Activated naive CD8-positive, alpha-beta T cell treated with anti-CD3 and anti-CD28 coated beads for 36 hours (primary cell): ENCODE measurements at regions not wholly inside any gene's neighbourhood (a gene's known extent, or its start where the extent isn't known, plus 50 kb on each side); places are given as distances from the start of the nearest gene placed in this dataset.
"Not testable (repeated sequence)": the region's sequence is repeated elsewhere in the genome, so short reads cannot be mapped to it uniquely, and the experiment has no call there.

Experiments used
- DNase-seq: peaks from one replicate; pipeline ENCODE4 v3.0.0; 2021
- H3K27ac Mint-ChIP-seq: one replicate; pipeline ENCODE4 v1.8.0; 2022; ENCODE audit warnings: mild to moderate bottlenecking, moderate library complexity, mixed read lengths
- H3K27me3 Mint-ChIP-seq: one replicate; pipeline ENCODE4 v1.8.0; 2022; ENCODE audit warnings: mild to moderate bottlenecking, mixed read lengths
- H3K36me3 Mint-ChIP-seq: one replicate; pipeline ENCODE4 v1.8.0; 2021; ENCODE audit warnings: mild to moderate bottlenecking, mixed read lengths
- H3K4me1 Mint-ChIP-seq: one replicate; pipeline ENCODE4 v1.8.0; 2021; ENCODE audit warnings: mixed read lengths
- H3K4me3 Mint-ChIP-seq: one replicate; pipeline ENCODE4 v1.8.0; 2022; ENCODE audit warnings: mild to moderate bottlenecking, moderate library complexity, mixed read lengths
- H3K9me3 Mint-ChIP-seq: one replicate; pipeline ENCODE4 v1.8.0; 2022; ENCODE audit warnings: mixed read lengths

DNA sequence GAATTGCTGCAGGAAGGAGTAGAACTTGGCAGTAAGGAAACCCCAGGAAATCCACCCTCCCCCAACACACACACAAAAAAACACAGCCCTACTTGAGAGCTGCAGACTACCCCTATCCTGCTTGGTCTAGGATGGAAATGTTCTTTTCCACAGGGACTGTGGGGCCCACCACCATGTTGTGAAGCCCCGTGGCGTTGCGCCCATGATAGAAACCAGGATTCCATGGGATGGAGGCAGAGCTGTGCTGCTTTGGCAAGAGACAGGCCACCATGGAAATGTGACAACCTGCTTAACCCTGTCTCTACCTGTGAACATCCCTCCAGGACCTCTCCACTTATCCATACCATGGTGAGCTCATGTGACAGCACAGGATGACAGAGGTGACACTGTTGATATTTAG lies 121.1 kb upstream of the NGF start:
- Mint-ChIP-seq H3K4me1 (no peaks in the 10 kb centered on the region), H3K27me3 (no peaks in the 10 kb centered on the region), H3K27ac (no peak overlapping the region), H3K36me3 (no peaks in the 10 kb centered on the region), H3K9me3 (no peaks in the 10 kb centered on the region), H3K4me3 (no peak overlapping the region)
- no peak for DNase-seq

DNA sequence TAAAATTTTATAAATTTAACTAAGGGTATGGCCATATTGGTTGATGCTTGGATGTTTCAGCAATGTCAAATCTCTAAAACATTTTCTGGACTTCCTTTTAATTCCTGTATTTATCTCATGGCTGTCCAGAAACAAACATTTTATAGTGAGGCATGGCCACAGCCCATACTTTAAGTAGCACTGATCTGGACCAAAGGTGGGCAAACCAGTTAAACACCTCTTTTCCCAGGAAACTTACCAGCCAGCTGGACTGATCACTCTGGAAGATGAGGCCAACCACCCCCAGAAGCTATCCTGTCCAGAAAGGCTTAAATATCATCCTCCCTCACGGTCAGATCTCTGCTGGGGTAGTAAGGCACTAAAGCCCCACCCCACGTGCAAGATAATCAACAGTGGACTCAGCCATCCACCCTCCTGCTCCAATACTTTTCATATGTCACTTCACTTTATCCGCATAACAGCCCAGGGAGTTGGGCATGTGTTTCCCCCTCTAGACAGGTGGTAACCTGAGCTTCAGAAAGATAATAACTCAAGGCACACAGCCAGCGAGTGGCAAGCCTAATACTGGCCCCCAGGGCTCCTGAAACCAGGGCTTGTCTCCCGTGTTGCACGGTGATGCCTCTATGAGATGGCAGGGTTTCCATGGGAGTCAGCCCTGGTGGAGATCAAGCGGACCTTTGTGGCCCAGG lies 120.5 kb upstream of the NGF start:
- no peaks in the 10 kb centered on the region for H3K27me3 Mint-ChIP-seq
- H3K4me3 Mint-ChIP-seq = no peak overlapping the region
- no peaks in the 10 kb centered on the region for H3K4me1 Mint-ChIP-seq
- no peak for DNase-seq
- no peaks in the 10 kb centered on the region for H3K9me3 Mint-ChIP-seq
- no peak overlapping the region for H3K27ac Mint-ChIP-seq
- no peaks in the 10 kb centered on the region for H3K36me3 Mint-ChIP-seq

DNA sequence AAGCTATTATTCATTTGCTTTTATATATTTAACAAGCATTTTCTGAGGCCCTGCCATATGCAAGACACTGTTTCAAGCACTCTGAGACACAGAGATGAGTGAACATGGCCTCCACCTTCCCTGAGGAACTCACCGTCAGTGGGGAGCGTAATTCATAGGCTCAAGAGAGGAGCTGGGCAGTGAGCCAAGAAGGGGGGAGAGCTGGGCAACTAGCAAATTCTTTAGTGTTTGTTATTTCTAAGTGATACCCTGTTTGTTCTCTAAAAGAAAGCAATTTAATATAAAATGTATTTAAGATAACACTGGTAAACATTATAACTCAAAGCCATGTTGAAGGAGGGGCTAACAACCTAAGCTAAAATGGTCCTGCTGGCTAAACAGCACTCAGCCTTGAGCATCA lies 119.2 kb upstream of the NGF start:
- H3K36me3 Mint-ChIP-seq = no peaks in the 10 kb centered on the region
- no peaks in the 10 kb centered on the region for H3K9me3 Mint-ChIP-seq
- H3K27ac Mint-ChIP-seq = no peak overlapping the region
- no peak for DNase-seq
- no peaks in the 10 kb centered on the region for H3K4me1 Mint-ChIP-seq
- no peaks in the 10 kb centered on the region for H3K27me3 Mint-ChIP-seq
- H3K4me3 Mint-ChIP-seq = no peak overlapping the region

DNA sequence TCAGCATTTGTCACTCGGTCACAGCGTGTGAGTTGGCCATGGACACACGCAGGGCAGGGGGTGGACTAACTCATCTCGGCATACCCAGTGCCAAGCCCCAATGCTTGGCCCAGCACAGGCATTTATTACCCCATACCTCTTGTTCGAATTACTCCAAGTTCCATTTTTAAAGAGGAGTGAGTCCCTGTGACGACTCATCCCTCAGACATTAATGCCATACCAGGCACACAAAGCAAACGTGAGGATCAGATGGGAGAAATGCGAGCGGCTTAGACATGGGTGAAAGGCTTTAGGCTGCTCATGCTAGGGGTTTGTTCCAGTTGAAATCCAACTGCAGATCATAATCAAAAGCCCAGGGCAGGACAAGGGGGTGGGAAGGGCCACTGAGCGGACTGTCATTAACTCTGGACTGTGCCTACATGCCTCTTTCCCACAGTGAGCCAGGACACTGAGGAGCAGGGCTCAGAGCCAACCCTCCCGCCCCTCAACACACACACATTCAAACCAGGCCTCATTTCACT lies 118.5 kb upstream of the NGF start:
- no peak overlapping the region for H3K27ac Mint-ChIP-seq
- H3K9me3 Mint-ChIP-seq = no peaks in the 10 kb centered on the region
- no peaks in the 10 kb centered on the region for H3K27me3 Mint-ChIP-seq
- no peak overlapping the region for H3K4me3 Mint-ChIP-seq
- no peaks in the 10 kb centered on the region for H3K36me3 Mint-ChIP-seq
- no peaks in the 10 kb centered on the region for H3K4me1 Mint-ChIP-seq
- no peak for DNase-seq

DNA sequence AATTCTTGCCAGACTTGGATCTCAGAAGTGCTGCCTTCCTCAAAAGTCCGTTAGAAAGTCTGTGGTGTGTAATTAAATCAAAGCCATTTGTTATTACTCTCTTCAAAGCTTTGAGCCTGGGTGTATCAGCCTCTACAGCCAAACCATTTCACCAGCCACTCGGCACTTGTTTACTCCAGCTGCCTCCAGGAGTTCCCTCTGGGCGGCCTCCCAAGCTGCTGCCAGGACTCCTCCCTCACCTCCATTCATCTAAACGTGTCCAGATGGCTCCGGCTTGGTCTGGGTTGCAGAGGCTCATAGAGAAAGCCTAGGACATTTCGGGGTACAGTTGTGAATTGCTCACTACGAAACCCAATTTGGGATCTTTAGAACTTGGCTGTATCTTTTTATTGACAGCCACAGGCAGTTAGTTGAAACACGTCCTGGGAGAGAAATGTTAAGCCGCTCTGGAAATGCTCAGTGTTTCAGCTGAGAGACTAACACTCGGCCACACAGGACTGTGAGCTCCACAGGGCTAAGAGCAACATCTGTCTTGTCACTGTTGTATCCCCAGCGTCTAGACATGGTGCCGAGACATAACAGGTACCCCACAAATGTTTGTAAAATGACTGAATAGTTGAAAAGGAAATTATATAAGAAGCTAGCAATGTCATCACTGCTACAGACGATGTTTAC lies 116.9 kb upstream of the NGF start:
- Mint-ChIP-seq H3K27ac (no peak overlapping the region), H3K4me3 (no peak overlapping the region), H3K36me3 (no peaks in the 10 kb centered on the region), H3K4me1 (no peaks in the 10 kb centered on the region), H3K27me3 (no peaks in the 10 kb centered on the region), H3K9me3 (no peaks in the 10 kb centered on the region)
- no peak for DNase-seq

DNA sequence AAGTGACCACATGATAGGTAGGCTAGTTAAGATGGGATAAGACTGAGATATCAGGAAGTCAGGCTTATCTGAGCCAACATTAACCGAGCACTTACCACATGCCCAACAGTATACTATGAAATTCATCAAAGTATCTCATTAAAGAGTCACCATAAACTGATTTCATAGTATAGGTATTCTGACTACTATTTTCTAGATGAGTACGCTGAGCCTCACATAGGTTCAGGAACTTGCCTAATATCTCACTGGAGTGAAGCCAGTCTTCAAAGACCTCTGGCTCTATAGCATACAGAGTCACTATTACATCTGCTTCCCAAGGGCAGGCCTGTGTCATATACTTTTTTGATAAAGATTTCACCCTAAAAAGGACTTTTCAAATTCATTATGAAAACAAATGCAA lies 115.6 kb upstream of the NGF start:
- no peaks in the 10 kb centered on the region for H3K27me3 Mint-ChIP-seq
- DNase-seq = no peak
- H3K4me3 Mint-ChIP-seq = no peak overlapping the region
- no peaks in the 10 kb centered on the region for H3K9me3 Mint-ChIP-seq
- H3K4me1 Mint-ChIP-seq = no peaks in the 10 kb centered on the region
- no peak overlapping the region for H3K27ac Mint-ChIP-seq
- no peaks in the 10 kb centered on the region for H3K36me3 Mint-ChIP-seq

DNA sequence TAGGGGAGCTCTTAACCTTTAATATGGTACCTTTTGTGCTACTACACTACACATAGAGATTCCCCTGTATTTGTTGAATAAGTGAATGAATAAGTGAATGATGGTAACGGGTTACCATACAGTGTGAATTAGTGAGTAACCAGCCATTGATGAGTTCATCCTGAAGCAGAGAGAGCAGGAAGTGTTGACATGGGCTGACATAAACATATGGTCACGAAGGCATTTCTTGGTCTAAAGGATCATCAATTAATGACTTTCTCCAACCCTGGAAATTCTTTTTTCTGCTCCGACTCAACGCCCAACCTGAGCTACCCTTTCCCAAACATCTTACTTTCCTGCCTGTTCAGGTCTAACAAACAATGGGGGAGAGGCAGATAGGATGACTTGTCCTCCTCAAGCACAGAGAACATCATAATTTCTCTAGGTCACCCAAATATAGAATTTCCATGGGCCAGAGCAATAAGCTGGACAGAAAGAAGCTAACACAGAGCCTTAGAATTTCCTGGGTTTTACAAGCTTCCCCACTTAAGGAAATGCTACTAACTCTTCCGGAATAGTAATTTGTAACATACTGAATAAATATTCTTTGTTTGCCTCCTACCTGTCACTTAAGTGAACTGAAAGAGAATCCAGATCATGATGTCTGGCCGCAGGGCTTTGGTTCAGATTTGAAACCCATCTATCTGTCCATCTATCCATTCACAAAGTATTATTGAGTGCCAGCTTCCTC lies 114.7 kb upstream of the NGF start:
- no peak overlapping the region for H3K4me3 Mint-ChIP-seq
- no peaks in the 10 kb centered on the region for H3K27me3 Mint-ChIP-seq
- no peak for DNase-seq
- no peak overlapping the region for H3K27ac Mint-ChIP-seq
- no peaks in the 10 kb centered on the region for H3K9me3 Mint-ChIP-seq
- no peaks in the 10 kb centered on the region for H3K36me3 Mint-ChIP-seq
- H3K4me1 Mint-ChIP-seq = no peaks in the 10 kb centered on the region

DNA sequence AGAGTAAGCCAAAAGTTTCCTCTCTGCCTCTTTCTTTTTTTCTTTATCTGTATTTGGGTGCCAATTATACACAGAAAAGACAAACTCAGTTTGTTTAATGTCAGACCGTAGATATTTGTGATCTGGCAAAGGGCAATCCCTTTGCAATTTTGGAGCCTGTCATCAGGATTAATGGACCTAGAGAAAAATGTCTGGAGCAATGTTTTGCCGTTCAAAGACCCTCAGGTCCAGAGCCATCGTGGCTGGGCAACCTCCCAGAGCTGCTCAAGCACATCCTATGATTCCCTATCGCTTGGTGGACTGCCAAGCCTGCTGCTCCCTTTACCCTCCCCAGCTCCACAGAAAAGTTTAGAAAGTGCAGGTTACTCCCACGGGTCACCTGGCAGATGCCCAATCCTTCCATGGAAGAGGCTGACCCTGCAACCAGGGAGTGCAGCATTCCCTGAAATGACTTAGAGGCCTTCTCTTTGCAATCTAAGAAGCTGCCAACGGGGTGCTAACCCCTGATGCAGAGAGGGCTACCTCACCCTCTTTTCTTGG lies 112.5 kb upstream of the NGF start:
- no peak for DNase-seq
- Mint-ChIP-seq H3K27ac (no peak overlapping the region), H3K4me3 (no peak overlapping the region), H3K36me3 (no peaks in the 10 kb centered on the region), H3K4me1 (no peaks in the 10 kb centered on the region), H3K9me3 (no peaks in the 10 kb centered on the region), H3K27me3 (no peaks in the 10 kb centered on the region)

DNA sequence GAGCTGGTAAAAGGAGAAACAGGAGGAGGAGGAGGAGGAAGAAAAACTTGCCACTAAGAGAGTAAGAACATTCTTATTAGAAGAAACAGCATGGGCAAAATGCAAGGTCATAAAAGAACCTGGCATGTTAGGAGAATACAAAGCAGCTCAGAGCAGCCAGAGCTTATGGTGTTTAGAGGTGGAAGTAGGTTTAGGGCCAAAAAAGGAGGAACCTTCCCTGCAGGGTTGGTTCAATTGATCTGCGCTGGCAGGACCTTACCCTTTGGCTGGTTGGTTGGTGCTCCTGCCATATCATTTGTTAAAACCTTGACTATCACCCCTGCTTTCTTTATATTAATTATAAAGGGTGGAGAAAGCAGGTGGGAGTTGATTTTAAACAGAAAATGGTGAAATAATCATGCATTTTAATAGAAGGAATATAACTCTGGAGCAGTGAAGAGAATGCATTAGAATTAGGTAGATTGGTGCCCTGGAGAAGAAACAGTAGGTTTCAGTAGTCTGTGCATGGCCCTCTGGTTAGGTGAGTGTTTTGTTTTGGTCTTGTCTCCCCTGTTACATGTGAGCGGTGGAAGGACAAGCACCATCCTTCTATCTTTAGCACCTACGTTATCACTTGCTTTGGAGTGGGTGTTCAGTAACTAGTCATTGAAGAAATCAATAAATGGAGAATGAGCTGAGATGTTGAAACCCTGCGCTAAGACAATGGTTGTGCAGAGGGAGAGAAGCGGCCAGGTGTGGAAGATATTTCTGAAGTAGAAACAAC lies 110.4 kb upstream of the NGF start:
- Mint-ChIP-seq H3K9me3 (no peaks in the 10 kb centered on the region), H3K4me1 (no peaks in the 10 kb centered on the region), H3K27me3 (no peaks in the 10 kb centered on the region), H3K27ac (no peak overlapping the region), H3K4me3 (no peak overlapping the region), H3K36me3 (no peaks in the 10 kb centered on the region)
- no peak for DNase-seq

DNA sequence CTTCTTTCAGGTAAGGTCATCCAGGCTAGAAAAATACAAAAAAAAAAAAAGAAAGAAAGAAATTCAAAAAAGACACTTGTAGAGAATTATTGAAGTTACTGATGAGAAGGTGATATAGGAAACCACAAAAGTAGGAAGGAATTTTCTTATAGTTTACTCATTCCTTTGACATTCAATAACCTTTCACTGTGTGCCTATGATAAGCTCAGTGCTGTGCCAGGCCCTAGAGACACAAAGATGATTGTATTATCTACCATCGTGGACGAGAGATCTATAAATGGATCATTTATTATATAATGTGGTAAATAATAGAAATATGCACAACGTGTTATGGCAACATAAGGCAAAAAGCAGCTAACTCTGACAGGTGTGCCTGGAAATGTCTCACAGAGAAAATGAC lies 109.6 kb upstream of the NGF start:
- Mint-ChIP-seq H3K4me3 (no peak overlapping the region), H3K27me3 (peaks cover 5% of the 10 kb centered on the region), H3K36me3 (no peaks in the 10 kb centered on the region), H3K4me1 (no peaks in the 10 kb centered on the region), H3K27ac (no peak overlapping the region), H3K9me3 (no peaks in the 10 kb centered on the region)
- no peak for DNase-seq

DNA sequence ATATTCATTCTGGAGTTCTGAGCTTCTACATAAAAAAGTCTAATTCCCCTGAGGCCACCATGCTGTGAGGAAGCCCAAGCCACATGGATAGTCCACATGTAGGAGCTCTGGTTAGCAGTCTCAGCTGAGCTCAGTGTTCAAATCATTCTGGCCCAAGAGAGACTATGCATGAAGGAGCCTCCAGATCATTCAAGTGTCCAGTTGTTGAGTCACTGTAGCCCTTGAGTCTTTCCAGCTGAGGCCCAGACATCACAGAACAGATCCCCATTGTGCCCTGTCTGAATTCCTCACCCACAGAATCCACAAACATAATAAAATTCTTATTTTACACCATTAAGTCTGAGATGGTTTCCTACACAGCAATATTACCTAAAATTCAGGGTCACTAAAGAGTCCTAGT lies 107.0 kb upstream of the NGF start:
- Mint-ChIP-seq H3K4me3 (no peak overlapping the region), H3K36me3 (no peaks in the 10 kb centered on the region), H3K27ac (no peak overlapping the region), H3K4me1 (no peaks in the 10 kb centered on the region), H3K27me3 (peaks cover 10% of the 10 kb centered on the region), H3K9me3 (no peaks in the 10 kb centered on the region)
- DNase-seq = no peak

DNA sequence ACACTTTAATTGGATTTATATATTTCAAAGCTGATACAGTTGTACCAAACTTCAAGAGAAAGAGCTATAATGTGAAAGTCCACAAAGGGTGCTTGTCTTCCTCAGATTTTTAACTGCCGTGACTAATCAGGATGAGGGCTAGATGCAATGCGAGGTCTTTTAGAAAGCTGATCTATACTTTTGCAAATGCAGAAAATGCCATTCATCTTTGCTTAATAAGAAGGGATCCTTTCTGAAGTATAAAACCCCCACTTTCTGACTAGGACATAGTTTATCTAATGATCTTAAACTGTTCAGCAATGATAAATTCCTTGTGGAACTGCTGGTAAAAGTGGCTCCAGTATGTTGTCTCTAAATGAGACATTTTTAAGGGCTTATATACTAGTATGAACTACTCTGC lies 102.7 kb upstream of the NGF start:
- Mint-ChIP-seq H3K27me3 (peaks cover 10% of the 10 kb centered on the region), H3K27ac (no peak overlapping the region), H3K4me1 (no peaks in the 10 kb centered on the region), H3K4me3 (no peak overlapping the region), H3K36me3 (no peaks in the 10 kb centered on the region), H3K9me3 (no peaks in the 10 kb centered on the region)
- DNase-seq = no peak

DNA sequence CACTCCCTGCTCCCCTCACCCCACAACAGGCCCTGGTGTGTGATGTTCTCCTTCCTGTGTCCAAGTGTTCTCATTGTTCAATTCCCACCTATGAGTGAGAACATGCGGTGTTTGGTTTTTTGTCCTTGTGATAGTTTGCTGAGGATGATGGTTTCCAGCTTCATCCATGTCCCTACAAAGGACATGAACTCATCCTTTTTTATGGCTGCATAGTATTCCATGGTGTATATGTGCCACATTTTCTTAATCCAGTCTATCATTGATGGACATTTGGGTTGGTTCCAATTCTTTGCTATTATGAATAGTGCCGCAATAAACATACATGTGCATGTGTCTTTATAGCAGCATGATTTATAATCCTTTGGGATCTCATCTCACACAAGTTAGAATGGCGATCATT lies 101.5 kb upstream of the NGF start:
- not testable (repeated sequence) for H3K4me3 Mint-ChIP-seq, H3K36me3 Mint-ChIP-seq, H3K27ac Mint-ChIP-seq, H3K4me1 Mint-ChIP-seq, DNase-seq, H3K9me3 Mint-ChIP-seq
- peaks cover 10% of the 10 kb centered on the region for H3K27me3 Mint-ChIP-seq

DNA sequence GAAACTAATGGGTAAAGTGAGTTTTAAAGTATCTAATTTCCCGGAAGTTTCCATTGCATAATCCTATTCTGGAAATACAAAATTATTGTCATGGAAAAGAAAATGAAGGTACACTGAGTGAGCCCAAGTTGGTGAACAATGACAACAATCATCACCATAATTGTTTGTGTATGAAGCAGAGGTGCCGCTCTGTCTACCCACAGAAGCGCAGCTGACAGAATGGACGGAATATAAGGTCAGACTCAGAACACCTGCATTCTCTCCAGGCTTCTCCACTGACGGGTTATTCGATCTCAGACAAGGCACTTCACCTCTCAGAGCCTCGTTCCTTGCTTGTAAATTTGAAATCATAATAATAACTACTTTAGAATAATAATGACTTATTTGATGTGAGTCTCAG lies 99.1 kb upstream of the NGF start:
- Mint-ChIP-seq H3K27me3 (peaks cover 6% of the 10 kb centered on the region), H3K27ac (no peak overlapping the region), H3K9me3 (no peaks in the 10 kb centered on the region), H3K4me3 (no peak overlapping the region), H3K4me1 (no peaks in the 10 kb centered on the region), H3K36me3 (no peaks in the 10 kb centered on the region)
- DNase-seq = no peak

DNA sequence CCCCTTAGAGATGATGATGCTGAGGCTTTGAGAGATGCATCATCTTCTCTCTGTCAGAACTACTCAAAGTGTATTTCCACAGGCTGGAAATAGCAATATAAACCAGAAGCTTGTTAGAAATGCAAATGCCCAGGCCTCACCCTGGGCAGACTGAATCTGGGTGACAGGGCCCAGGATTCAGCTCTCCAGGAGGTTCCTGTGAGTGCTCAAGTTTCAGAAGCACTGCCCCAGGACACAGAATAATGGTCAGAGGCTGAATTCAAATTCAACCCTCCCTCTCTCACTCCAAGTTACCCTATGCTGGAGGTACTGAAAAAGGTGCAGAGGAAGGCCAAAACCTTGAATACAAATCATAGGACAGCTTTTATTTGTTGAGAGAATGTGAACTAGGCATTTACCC lies 98.5 kb upstream of the NGF start:
- no peak for DNase-seq
- Mint-ChIP-seq H3K27ac (no peak overlapping the region), H3K4me1 (no peaks in the 10 kb centered on the region), H3K36me3 (no peaks in the 10 kb centered on the region), H3K9me3 (no peaks in the 10 kb centered on the region), H3K27me3 (peaks cover 4% of the 10 kb centered on the region), H3K4me3 (no peak overlapping the region)
